GM12865 (cell line): ENCODE measurements at regions not wholly inside any gene's neighbourhood (a gene's known extent, or its start where the extent isn't known, plus 50 kb on each side); places are given as distances from the start of the nearest gene placed in this dataset.

Source experiments
- DNase-seq: peaks from one replicate; pipeline ENCODE4 v3.0.0; 2010; ENCODE audit warnings: low read depth
- H3K4me3 ChIP-seq: 2 replicates; pipeline ENCODE4 v1.5.1; 2011; ENCODE audit warnings: mild to moderate bottlenecking, low read depth, low read length, control low read depth
- CTCF ChIP-seq: IDR thresholded peaks from 2 replicates; pipeline ENCODE4 v1.5.1; 2011; ENCODE audit warnings: low read length, control low read depth, low read depth, inconsistent platforms; ENCODE audit not compliant: insufficient read depth; ENCODE audit errors: missing control alignments

GRCh38 chr2:186903216-186903615 is 54.2 kb upstream of the ZSWIM2 start:
- no peak for DNase-seq
- H3K4me3 ChIP-seq, result no peak overlapping the region
- TF ChIP-seq CTCF, result peak; percentile 5
